GM21367 (cell line): ENCODE measurements at regions not wholly inside any gene's neighbourhood (a gene's known extent, or its start where the extent isn't known, plus 50 kb on each side); places are given as distances from the start of the nearest gene placed in this dataset.
"Not testable (repeated sequence)": the region's sequence is repeated elsewhere in the genome, so short reads cannot be mapped to it uniquely, and the experiment has no call there.

Experiments used
- ATAC-seq: cut with Tn5 transposase; IDR thresholded peaks from one replicate; pipeline ENCODE4 v1.9.1; 2021; ENCODE audit not compliant: unreplicated experiment

DNA sequence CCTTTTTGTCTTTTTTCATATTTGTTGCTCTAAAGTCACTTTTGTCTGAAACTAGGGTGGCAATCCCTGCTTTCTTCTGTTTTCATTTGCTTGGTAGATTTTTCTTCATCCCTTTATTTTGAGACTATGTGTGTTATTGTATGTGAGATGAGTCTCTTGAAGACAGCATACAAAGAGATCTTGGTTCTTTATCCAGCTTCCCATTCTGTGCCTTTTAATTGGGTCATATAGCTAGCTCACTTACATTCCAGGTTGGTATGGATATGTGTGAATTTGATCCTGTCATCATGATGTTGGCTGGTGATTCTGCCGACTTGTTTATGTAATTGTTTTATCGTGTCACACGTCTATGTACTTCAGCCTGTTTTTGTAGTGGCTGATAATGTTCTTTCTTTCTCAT is 267.7 kb upstream of the MGAT4C start:
- no peak for ATAC-seq

DNA sequence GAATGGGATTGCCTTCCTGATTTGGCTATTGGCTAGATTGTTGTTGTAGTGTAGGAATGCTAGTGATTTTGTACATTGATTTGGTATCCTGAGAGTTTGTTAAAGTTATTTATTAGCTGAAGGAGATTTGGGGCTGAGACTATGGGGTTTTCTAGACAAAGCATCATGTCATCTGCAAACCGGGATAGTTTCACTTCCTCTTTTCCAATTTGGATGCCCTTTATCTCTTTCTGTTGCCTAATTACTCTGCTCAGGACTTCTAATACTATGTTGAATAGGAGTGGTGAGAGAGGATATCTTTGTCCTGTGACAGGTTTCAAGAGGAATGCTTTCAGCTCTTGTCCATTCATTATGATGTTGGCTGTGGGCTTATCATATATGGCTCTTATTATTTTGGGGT is 265.7 kb upstream of the MGAT4C start:
- no peak for ATAC-seq

DNA sequence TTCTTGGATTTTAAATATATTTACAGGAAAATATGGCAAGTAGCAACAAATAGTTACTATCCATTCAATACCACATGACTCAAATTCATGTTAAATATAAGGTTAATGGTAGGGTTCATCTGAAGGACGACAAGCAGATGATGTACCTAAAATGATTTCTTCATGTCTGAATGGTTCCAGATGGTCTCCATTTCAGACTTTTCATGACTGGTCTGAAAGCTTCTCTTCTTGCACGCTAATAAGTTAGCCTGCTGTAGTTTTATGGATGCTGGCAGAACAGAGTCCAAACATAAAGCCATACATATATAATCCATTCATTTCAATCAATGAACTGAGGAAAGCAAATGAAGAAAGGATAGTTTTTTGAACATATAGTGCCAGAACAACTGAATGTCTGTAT is 257.0 kb upstream of the MGAT4C start:
- no peak for ATAC-seq

DNA sequence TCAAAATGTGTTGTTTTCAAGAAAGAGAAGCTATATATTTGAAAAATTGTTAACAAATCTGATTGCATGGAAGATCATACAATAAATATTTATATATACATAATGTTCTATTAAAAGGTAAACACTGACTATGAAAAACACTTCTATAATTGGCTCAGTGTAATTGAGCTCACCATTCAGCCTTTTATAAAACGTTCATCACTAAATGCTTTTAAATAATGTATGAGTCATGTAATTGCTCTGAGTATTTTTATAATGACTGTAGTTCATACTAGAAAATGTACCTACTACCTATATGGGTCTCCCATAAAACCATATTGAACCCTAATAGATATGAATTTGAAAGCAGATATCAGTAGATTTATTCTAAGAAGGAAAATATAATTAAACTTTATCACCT is 240.4 kb upstream of the MGAT4C start:
- no peak for ATAC-seq

DNA sequence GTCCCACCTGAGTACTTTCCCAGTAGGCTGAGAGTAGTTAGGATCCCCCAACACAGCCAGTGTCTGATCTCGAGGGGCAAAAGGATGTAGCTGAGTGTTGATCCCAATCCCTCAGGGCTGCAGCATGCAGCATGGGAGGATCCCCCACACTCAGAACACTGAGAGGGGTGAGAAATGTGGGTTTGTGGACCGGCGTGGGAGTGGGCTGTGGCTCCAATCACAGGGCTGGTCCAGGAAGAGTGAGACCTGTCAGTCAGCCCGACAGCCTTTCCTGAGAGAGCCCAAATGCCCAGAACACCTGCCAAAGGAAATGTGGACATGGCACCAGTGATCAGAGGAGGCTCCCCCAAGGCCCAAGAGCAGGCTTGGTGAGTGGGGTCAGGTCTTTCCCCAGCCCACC is 228.3 kb upstream of the MGAT4C start:
- no peak for ATAC-seq

DNA sequence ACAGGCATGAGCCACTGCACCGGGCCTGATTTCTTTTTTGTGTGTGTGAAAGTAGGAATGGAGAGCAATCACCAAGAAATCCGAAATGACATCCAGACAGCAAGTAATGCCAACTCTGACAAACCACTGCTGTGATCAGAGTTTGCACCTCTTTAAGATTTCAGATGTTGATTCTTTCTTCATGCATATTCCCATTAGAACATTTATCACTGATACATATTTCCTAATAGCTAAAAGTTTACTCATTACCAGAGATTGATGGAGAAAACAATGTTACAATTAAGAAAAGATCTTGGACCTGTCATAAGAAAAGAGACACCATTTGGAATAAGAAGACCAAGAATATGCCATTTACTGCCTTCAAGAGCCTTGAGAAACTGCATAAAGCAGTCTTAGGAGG is 217.0 kb upstream of the MGAT4C start:
- no peak for ATAC-seq

DNA sequence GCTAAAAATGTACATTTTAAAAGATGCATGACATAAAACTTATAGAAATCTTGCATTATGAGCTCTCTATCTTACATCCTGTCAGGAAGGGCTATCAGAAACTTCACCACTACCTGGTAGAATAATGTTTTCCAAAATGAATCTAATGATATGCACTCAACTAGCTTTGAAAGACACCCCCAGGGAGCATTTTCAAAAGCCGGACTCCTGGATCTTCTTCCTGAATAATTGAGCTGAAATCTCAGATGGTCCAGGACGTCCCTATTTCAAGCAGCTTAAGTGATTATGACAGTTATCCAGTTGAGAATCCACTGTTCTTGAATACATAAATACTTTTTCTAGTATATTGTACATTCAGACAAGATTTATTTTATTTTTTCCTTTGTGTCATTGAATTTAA is 200.6 kb upstream of the MGAT4C start:
- ATAC-seq = no peak

DNA sequence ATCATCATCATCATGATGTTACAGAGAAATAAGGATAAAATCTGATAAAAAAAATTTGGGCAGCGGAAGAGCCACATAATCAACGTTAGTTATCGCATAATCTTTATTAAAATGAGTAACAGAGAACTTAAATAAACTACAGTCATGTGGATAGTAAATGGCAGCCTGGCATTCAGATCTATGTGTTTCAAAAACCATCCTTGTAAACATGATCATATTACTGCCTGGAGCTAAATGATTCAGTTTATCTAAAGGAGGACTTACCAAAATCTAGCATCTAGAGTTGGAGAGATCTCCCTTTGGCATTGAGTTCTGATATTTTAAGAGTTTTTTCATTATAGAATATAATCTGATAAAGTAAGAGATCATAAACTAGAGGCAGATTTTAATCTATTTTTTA is 200.1 kb upstream of the MGAT4C start:
- ATAC-seq = no peak

DNA sequence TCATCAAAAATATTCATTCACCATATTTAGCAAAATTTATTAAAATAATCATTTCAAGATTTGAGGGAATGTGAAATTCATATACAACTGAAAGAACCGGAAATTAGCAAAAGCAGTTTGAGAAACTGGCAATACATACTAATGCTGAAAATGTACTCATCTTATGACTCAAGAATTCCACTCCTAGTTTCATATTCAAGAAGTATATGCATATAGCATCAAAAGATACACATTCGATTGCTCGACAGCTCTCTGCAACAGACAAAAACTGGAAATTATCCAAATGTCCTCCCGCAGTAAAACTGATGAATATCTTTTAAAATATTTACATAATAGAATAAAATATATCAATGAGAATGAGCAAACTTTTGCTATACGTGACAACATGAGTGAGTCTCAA is 189.2 kb upstream of the MGAT4C start:
- ATAC-seq = no peak

DNA sequence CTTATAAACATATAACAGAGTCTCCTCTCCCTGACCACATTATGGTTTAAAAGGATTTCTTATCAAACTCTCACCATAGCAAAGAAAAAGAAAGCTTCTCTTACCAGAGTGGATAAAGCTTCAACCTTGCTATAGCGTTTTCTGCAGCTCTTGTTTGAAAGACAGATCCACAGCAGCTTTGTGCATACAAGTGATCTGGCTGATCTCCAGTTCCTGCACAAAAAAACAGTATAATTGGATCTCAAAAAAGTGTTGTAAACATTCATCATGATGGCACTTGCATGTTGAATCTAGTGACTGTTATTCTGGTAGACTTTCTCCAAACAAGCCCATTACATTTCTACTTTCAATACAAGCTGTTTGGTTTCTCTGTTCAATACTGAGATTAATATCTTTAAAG is 178.9 kb upstream of the MGAT4C start:
- no peak for ATAC-seq

DNA sequence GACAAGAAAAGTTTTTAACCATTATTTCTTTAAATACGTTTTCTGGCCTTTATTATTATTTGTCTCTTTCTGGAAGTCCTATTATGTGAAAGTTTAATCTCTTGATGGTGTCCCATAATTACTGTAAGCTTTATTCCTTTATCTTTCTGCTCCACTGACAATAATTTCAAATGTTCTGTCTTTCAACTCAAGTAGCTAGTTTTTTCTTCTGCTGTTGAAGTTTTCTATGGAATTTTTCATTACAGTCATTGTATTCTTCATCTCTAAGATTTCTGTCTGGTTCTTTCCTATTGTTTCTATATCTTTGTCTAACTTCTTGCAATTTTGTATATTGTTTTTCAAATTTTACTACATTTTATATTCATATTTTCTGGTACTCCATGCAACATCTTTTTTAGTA is 173.6 kb upstream of the MGAT4C start:
- ATAC-seq = no peak

DNA sequence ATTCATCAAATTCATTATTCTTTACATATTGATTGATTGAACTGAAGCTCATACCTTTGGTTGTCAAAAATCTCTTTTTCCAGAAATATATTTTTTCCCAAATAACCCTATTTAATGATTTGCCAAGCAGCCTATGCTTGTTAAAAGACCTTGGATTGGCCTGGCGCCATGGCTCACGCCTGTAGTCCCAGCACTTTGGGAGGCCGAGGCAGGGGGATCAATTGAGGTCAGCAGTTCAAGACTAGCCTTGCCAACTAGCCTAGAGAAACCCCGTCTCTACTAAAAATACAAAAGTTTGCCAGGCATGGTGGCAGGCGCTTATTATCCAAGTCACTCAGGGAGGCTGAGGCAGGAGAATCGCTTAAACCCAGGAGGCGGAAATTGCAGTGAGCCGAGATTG is 165.1 kb upstream of the MGAT4C start:
- no peak for ATAC-seq

DNA sequence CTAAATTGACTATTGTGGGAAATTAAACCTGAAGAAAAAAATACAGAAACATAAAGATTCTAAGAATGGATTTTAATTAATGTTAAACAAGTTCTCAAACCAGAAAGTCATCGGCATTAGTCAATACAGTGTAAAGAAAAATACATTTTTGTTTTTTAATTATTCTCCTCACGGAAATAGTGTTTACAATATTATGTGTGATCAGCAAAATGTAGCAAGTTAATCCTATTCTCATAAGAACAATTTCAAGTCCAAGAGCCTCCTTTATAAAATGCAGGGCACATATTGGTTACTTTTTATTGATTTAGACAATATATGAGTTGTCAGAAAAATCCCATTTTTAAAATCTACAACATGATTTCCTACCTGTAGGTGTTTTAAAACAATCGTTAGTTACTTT is 158.0 kb upstream of the MGAT4C start:
- no peak for ATAC-seq

DNA sequence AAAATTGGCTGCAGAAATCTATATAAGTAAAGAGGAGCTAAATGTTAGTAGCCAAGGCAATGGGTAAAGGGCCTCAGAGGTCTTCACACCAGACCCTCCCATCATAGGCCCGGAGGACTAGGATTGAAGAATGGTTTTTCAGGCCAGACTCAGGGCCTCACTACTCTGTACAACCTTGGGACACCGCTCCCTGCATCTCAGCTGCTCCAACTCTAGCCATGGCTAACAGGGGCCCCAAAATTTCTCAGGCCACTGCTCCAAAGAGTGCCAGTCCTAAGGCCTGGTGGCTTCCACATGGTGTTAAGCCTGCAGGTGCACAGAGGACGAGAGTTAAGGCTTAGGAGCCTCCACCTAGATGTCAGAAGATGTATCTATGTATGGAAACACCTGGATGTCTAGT is 155.5 kb upstream of the MGAT4C start:
- ATAC-seq = no peak

DNA sequence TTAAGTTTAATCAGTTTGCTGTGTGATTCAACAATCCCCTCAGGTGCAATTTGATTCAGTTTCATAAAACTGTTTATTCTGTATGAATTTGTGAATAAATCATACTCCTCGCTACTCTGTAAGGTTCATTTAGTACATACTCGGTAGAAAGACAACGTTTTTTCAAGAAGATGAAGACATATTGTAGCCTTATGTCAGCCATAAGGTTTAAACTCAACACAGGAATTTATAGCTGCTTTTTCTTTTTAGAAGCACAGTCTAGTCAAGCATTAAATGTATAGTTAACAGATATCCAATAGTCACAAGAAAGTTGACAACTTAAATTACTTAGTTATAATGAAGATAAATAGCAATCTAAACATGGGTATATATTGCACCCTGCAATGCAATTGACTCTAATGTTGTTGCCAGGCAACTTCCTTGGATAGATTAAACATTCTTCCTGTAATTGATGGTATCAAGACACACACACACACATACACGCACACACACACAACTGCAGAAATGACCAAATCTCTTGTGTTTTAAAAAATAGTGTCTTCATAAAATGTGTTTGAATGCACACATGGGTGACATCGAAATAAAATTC is 151.5 kb upstream of the MGAT4C start:
- no peak for ATAC-seq

DNA sequence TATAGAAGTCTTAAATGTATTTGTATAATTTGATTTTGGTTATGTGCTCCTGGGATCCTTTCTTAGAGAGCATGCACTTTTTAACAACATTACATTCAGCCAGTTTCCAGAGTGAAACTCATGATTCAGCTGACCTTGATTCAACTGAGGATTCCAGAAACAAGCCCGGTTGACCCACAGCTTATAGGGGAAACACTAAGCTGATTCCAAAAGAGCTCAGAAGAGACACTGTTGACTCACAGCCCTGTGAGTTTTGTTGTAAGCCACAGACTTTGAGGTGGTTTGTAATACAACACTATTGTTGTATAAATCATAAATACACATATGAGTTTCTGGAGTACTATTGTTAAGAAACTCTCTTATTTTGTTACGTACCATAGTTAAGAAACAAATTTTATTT is 133.8 kb upstream of the MGAT4C start:
- no peak for ATAC-seq

DNA sequence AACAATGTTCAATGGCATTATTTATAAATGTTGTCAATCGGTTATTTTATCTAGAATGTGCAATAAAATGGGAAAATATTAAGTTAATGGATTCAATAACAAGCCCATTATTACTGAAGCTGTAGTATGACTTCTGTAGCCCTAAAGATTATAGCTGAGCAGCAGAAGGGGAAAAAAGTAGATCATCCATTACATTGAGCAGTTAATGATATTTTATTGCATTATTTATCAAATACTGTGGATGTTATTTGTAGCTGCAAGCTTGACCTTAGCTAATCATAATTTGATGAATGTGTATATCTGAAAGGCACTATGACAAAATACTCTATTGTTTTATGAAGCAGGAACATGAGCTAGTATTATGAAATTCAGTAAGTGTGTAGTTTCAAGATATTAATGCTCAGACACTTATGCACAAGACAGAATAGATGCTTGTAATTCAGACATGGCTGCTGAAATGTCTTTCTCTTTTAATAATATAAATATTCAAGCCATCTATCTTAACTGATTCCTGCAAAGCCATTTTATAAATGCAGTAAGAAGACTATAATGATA is 131.5 kb upstream of the MGAT4C start:
- no peak for ATAC-seq

DNA sequence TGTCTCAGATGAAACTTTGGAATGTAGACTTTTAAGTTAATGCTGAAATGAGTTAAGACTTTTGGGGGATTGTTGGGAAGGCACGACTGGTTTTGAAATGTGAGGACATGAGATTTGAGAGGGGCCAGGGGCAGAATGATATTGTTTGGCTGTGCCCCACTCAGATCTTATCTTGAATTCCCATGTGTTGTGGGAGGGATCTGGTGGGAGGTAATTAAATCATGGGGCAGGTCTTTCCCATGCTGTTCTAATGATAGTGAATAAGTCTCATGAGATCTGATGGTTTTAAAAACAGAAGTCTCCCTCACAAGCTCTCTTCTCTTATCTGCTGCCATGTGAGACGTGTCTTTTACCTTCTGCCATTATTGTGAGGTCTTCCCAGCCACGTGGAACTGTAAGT is 127.6 kb upstream of the MGAT4C start:
- ATAC-seq = not testable (repeated sequence)

DNA sequence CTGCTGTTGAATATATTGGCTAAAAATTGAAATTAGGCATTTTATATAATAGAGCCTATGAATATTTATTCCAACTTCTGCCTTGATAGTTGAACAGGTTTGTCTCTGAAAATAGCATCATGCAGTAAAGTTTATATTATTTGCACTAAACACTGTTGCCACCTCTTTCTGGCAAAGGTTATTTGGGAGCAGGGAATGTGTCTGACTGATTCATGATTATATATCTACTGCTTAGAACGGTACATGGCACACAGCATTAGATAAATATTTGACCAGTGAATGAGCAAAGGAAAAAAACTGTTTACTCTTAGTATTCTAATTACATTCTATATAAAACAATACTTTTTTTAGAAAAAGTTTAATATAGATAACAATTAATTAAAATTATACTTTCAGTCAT is 123.1 kb upstream of the MGAT4C start:
- no peak for ATAC-seq

DNA sequence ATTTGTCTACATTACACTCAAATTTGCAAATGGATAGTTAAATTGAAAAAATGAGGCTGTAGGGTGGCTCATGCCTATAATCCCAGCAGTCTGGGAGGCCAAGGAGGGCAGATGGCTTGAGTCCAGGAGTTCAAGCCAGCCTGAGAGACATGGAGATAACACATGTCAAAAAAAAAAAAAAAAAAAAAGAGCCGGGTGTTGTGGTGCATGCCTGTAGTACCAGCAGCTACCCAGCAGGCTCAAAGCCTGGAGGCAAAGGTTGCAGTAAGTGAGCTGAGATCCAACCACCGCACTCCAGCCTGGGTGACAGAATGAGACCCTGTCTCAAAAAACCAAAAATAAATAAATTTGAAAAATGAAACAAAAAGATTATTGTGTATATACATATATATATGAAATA is 119.9 kb upstream of the MGAT4C start:
- ATAC-seq = no peak

DNA sequence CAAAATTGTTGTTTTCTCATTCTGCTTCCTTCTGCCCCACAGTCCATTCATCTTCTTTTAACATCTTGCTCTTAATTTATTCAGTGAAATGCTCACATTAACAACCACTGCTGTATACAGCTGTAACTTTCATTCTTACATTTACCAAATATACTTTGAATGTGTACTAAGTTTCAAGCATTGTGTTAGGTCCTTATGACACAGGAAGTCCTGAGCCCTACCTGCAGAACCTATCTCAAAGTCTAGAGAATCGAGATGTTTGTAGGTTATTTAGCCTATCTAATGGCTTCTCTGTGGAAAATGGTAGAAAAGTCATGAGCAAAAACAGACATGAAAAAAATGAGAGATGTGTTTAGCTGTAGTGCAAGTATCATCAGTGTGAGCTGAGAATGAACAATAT is 117.6 kb upstream of the MGAT4C start:
- no peak for ATAC-seq

DNA sequence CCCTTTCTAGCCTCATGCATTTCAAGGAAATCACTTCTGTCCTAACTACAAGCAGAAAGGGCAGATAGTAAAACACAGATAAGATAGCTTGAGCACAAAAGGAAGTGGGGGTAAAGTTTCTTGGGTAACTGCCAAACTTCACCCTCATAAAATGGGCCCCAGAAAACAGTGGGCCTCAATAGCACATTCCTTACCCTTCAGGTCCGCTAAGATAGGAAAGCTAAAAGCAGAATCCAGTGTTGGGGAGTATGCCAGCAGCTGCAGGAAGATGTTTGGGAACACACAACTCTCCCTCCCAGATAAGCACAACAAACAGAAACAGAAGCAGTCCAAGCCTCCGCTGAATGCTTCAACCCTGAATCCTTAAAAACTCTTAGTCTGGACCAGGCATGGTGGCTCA is 110.9 kb upstream of the MGAT4C start:
- no peak for ATAC-seq

DNA sequence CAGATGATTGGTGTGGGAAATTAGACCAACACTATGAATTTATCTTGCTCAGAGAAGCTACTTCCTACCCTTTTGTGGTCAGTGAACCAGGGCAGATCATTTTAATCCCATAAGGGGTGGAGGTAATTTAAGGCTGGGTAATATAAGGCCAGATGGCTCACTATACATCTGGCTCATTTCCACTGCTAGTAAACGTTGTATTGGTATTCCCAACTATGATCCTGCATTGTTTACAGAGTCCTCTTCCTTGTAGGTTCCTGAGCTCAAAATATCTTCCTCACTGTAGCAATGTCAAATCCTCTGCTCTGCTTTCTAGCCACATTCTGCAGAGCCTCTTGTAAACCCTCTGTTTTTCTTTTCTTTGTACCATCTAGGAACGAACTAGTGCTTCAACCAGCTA is 93.0 kb upstream of the MGAT4C start:
- no peak for ATAC-seq
